Globus pallidus (tissue), 1 donor: ENCODE measurements at regions not wholly inside any gene's neighbourhood (a gene's known extent, or its start where the extent isn't known, plus 50 kb on each side); places are given as distances from the start of the nearest gene placed in this dataset.

Experiments used
- DNase-seq: peaks from one replicate; pipeline ENCODE4 v3.0.0-alpha.2; 2015; ENCODE audit warnings: low spot score

DNA sequence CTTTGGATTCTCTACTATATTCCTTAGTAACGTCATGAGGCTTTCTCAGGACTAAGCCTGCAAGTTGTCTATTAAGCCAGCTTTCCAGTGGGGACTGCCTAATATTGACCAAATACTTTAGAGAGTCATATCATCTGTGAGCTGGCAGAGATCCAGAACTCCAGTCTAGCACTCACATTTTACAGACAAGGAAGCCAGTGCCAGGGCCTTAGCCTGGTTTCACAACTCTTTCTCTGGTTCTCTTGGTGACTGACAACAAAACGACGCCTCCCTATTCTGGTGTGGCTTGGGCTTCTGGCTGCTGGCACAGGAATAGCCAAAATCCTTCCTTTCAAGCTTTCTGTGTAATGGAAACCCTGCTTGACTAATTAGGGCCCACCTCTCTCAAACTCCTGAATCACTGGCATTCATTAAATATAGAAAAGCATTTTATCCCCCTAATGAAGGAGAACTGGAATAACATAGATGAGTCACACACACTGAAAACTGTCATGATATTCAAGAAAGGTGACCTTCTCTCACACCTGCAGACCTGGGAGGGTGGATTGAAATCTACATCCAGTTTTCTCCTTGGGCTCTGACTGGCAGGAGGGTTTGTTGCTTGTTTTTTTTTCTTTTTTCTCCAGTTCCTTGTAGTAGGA lies 75.2 kb upstream of the UBL3 start:
- DNase-seq: peak; percentile 35

GRCh38 chr13:29924482-29925350 lies 74.3 kb upstream of the UBL3 start:
- DNase-seq: no peak

GRCh38 chr13:29923554-29924481 lies 73.4 kb upstream of the UBL3 start:
- peak; percentile 26 for DNase-seq

DNA sequence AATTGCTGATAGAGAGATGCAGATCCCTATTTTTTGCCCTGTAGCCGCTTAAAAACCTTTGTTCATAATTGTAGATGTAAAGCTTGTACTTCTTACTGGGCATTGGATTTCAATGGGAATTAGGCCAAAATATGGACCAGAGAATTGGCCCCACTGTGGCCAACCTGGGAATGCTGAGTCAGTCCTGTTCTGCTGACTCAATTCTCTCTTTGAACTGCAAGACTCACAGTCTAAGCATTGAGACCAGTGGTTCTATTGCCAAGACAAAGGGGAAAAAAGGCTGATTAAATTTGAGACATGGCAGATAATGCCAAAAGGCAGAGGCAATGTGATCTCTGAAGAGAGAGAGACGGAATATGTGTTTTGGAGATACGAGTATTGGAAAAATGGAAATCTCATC lies 72.5 kb upstream of the UBL3 start:
- no peak for DNase-seq

DNA sequence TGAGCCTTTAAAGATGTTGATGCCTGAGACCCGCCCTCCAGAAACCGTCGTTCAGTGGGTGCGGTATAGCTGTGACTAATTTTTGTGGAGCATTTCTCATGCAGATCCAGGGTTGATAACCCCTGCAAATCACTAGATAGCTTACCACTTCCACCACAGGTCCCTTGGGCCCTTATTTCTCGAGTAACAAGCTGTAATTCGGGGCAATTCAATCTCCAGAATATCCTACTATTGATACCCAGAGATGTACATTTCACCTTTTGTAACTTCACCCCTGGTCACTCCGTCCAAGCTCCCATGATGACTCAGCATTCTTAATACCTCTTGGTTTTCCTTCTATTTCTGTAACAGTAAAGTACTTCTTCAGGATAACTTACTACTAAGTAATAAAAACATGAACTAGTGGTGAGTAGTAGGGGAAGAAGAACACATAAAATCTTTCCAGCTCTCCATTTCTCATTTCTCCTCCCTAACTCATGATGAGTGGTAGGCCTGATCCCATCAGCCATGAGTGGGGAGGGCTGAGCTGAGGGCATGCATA lies 71.9 kb upstream of the UBL3 start:
- no peak for DNase-seq

DNA sequence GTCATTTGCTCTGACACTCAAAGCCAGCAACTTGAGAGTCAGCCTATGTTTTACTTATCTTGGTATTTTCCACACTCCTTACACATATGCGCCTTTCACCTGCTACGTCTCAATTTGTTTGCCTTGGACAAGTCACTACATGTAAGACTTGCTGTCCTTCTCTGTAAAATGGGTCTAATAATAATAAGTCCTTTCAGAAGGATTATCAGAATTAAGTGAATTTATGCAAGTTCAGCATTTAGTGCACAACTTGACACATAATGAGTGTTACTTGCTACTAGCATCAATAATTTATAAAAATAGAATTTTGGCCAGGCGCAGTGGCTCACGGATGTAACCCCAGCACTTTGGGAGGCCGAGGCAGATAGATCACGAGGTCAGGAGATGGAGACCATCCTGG lies 71.1 kb upstream of the UBL3 start:
- DNase-seq: no peak

GRCh38 chr13:29920025-29920643 lies 69.7 kb upstream of the UBL3 start:
- no peak for DNase-seq

- no peak for DNase-seq
Measured at GRCh38 chr13:29918845-29919244, 68.4 kb upstream of the UBL3 start.

GRCh38 chr13:29917650-29918049 lies 67.2 kb upstream of the UBL3 start:
- no peak for DNase-seq

- DNase-seq: no peak
Measured at GRCh38 chr13:29914581-29914980, 64.2 kb upstream of the UBL3 start.

DNA sequence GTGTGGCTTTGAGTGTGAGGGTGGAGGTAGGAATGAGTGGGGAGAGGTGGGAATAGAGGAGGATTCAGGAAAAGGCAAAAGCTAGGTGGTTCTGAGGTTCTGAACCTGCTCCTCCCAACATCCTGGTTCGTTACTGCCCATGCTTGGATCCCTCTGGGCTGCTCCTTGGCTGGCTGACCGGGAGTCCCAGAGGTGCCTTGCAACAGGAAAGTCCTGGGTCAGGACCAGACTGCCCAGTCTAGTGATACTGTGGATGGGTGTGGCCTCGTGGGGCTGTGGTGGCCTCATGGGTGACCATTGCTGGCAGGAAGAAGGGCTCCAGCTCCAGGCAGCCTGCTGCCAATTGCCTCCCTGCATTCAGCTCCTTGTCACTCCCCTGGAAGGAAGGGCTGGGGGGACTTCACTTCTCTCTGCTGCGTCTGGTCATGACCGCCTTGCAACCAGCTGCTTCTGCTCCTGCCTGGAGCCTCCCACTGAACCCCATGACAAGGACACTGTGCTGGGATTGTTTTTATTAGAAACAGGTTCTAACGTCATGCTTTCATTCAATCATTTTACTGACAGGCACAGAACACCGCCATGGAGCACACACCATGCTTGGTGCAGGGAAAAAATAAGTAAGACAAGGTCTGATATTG lies 61.5 kb upstream of the UBL3 start:
- DNase-seq: no peak

- DNase-seq: no peak
Measured at GRCh38 chr13:29909975-29910674, 59.7 kb upstream of the UBL3 start.

- DNase-seq: no peak
Measured at GRCh38 chr13:29909081-29909730, 58.8 kb upstream of the UBL3 start.

DNA sequence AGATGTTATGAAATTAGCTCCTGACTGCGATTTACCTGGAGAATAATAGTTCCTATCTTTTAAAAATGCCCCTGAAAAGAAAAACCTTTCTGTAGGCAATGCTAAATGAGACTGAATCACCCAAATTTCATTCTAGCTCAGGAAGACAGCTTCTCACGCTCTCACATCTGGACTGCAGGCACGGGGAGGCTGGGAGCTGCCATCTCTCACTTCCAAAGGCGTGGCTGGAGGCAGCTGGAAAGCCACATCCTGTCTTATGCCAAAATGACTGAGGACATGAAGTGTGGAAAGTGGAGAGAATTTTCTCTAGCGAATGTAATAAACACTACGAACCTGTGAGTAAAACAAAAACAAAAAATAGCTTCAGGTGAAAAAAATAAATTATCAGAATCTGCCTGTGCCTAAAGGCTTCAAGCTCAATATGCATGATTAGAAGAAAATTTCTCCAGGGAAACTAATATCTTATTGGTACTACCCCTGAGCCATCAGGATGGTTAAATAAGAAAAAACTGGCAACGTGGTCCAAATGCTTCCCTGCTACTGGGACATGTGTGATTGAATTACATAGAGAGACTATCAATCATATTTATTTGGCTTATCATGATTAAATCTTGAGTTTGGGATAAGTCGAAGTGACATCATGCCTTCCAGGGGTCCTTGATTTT lies 58.1 kb upstream of the UBL3 start:
- no peak for DNase-seq

DNA sequence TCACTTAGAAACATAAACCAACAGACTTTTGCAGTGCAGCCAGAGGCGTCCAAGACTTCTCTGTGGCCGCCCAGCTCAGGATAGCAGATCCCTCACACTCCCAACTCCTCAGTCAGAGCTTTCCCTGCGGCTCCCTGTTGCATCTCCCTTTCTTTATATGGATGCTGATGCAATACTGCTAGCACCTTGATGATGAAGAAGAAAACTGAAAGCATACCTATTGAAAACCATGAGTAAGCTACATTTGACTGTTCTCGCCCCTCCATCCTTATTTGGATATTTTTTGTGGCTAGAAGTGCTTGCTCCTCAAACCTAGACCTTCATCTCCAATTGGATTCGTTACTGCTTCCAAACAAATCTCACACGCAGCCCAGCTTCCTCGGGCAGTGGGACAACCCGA lies 57.3 kb upstream of the UBL3 start:
- no peak for DNase-seq

DNA sequence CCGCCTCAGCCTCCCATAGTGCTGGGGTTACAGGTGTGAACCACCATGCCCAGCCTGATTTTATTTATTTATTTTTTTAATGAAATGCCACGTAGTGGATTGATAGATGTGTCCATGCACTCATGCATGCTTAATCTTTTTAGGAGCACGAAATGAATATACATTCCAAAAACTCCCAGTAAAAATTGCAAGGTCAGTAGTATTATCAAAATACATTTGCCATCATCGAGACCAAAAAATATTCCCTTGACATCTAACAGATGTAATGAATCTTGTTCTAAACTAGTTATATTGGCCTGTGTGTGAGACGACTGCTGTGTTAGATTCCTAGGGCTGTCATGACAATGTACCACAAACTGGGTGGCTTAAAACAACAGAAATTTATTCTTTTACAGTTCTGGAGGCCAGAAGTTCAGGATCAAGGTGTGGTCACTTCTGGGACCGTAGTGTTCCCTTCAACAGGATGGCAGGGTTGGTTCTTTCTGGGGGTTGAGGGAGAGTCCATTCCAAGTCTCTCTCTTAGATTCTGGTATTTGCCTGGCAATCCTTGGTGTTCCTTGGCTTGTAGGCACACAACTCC lies 56.1 kb upstream of the UBL3 start:
- DNase-seq: no peak

DNA sequence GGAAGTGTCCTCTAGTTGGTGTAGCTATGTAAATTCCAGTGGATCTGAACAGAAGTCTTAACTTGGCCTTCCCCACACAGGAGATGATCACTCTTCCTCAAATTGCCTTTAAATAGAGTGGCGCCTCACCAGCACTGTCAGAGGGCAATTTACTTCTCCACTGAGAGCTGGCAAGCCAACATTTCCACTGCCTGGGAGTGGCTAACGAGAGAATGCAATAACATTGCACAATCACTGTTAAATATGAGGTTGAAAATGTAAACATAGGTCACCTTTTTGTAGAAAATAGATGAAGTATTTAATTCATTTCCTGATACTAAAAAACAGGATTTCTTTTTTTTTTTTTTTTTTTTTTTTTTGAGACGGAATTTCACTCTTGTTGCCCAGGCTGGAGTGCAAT lies 55.4 kb upstream of the UBL3 start:
- DNase-seq: peak; percentile 51

- DNase-seq: no peak
Measured at GRCh38 chr13:29903996-29904395, 53.6 kb upstream of the UBL3 start.

DNA sequence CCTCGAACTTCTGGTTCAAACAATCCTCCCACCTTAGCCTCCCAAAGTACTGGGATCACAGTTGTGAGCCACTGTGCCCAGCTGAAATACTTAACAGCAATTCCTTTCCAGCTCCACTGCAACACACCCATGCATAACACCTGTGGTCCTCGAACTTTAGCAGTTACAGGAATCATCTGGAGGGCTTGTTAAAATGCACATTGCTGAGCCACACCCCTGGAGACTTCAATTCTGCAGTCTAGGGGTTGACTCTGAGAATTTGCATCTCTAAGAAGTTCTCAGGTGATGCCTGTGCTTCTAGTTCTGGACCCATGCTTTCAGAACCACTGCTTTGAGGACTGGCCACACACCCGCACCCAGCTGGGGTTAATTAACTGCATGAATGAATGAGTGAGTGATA lies 53.1 kb upstream of the UBL3 start:
- DNase-seq: no peak
